ENCODE measurements at regions not wholly inside any gene's neighbourhood (a gene's known extent, or its start where the extent isn't known, plus 50 kb on each side); places are given as distances from the start of the nearest gene placed in this dataset.

DNA sequence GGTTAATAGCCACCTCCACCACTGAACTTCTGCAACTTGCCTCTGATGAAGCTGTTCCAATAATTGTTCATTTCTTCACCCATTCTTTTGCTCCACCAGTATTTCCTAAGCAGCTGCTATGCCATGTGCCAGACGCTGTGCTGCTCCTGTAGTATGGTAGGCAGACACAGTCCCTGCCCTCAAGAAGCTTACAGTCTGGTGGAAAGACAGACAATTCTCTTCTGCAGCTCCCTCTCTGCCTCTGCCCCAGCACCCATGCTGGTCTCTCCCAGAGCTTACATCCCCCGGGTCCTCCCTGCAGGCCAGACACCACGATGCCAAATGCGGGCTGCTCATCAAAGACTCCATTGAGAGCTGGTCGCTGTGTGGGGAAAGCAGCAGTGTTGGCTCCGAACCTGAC is 111.6 kb upstream of the ESRRB start:
- Histone ChIP-seq H3K27me3 (ENCODE audit: control insufficient read depth, low read length) (peaks cover 7% of the 10 kb centered on the region; the same call in 1 of the 2 replicates), H3K9me2 (replicated peaks; ENCODE audit: control insufficient read depth, low read length) (no peaks in the 10 kb centered on the region), H3K4me1 (ENCODE audit: control insufficient read depth, low read length) (no peaks in the 10 kb centered on the region), H3K27ac (ENCODE audit: low read depth, low read length) (no peak overlapping the region), H3K9me3 (ENCODE audit: control insufficient read depth, insufficient read depth, low read length) (no peaks in the 10 kb centered on the region), H3K79me2 (ENCODE audit: control insufficient read depth, low read length) (no peaks in the 10 kb centered on the region), H3K4me3 (ENCODE audit: low read length) (no peak overlapping the region), H3F3A (ENCODE audit: control insufficient read depth, insufficient read depth) (no peaks in the 10 kb centered on the region), H3K4me2 (ENCODE audit: low read length) (no peak overlapping the region), H3K36me3 (ENCODE audit: control insufficient read depth, low read length) (no peaks in the 10 kb centered on the region), H4K20me1 (ENCODE audit: control insufficient read depth, insufficient read depth, low read depth, low read length) (no peaks in the 10 kb centered on the region)
- TF ChIP-seq, protein P1, sequence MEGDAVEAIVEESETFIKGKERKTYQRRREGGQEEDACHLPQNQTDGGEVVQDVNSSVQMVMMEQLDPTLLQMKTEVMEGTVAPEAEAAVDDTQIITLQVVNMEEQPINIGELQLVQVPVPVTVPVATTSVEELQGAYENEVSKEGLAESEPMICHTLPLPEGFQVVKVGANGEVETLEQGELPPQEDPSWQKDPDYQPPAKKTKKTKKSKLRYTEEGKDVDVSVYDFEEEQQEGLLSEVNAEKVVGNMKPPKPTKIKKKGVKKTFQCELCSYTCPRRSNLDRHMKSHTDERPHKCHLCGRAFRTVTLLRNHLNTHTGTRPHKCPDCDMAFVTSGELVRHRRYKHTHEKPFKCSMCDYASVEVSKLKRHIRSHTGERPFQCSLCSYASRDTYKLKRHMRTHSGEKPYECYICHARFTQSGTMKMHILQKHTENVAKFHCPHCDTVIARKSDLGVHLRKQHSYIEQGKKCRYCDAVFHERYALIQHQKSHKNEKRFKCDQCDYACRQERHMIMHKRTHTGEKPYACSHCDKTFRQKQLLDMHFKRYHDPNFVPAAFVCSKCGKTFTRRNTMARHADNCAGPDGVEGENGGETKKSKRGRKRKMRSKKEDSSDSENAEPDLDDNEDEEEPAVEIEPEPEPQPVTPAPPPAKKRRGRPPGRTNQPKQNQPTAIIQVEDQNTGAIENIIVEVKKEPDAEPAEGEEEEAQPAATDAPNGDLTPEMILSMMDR (IDR thresholded peaks at IDR 0.05; ENCODE audit: low read depth, low read length, poor library complexity, severe bottlenecking) = no peak
- TF ChIP-seq EZH2phosphoT487 (IDR thresholded peaks at IDR 0.05; ENCODE audit: borderline replicate concordance, low read length) = no peak

DNA sequence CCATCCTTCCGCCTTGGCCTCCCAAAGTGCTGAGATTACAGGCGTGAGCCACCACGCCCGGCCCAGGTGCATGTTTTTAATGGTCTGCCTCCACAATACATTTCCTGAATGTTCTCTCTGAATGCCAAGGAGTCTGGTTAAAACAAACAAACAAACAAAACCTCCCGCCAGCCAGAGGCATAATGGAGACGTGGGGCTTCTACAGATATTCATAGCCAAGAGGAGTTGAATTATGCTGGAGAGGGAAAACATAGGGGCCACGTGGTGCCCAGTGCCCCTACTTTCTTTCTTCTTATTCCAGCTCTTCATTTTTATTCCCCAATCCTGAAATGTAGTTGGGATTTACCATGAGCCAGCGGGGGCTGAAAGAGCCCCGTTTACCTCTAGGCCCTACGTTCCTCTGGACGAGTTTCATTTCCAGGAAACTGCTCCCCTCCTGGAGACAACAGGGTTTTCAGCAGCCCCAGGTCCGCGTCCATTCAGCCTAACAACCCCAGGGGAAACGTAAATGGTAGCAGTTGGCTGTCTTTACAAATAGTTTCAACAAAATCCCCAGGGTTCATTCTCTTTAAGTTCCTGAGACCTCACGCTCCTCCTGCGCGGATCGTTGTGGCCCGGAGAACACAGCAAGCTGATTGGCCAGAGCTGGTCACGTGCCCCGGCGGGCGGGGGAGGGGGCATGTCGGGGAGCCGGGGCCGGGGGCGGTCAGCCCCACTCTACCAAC is 108.5 kb upstream of the ESRRB start:
- H3K9me3 ChIP-seq (ENCODE audit: control insufficient read depth, insufficient read depth, low read length) = no peaks in the 10 kb centered on the region

DNA sequence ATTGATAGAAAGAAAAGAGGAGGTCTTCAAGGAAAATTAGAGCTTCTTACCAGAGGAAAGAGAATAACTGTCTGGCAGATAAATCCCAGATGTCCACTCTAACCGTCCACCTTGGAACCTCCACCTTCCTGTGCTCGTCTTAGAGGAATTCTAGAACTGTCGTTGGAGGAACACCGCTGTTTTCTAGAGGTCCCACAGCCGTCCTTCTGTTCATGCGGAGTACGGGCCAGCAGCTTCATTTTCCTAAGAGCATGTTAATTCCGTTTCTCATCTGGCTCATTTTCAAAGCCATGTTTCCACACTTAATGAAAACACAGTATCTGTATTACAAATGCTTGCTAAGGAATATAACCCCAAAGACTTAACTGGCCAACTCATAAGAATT is 107.9 kb upstream of the ESRRB start:
- H3K4me3 ChIP-seq (ENCODE audit: low read length) = peak overlapping the region; percentile 40
- no peaks in the 10 kb centered on the region for H3F3A ChIP-seq (ENCODE audit: control insufficient read depth, insufficient read depth)
- no peaks in the 10 kb centered on the region for H4K20me1 ChIP-seq (ENCODE audit: control insufficient read depth, insufficient read depth, low read depth, low read length)
- H3K4me1 ChIP-seq (ENCODE audit: control insufficient read depth, low read length) = no peaks in the 10 kb centered on the region
- H3K9me3 ChIP-seq (ENCODE audit: control insufficient read depth, insufficient read depth, low read length) = no peaks in the 10 kb centered on the region
- H3K4me2 ChIP-seq (ENCODE audit: low read length) = peak overlapping the region; percentile 39
- no peaks in the 10 kb centered on the region for H3K36me3 ChIP-seq (ENCODE audit: control insufficient read depth, low read length)
- H3K27me3 ChIP-seq (ENCODE audit: control insufficient read depth, low read length) = peaks cover 7% of the 10 kb centered on the region; the same call in 1 of the 2 replicates
- H3K9me2 ChIP-seq (replicated peaks; ENCODE audit: control insufficient read depth, low read length) = no peaks in the 10 kb centered on the region
- TF ChIP-seq EZH2phosphoT487 (IDR thresholded peaks at IDR 0.05; ENCODE audit: borderline replicate concordance, low read length) = no peak
- TF ChIP-seq, protein P1 (IDR thresholded peaks at IDR 0.05; ENCODE audit: low read depth, low read length, poor library complexity, severe bottlenecking) = no peak
- H3K79me2 ChIP-seq (ENCODE audit: control insufficient read depth, low read length) = no peaks in the 10 kb centered on the region
- no peak overlapping the region for H3K27ac ChIP-seq (ENCODE audit: low read depth, low read length)

More for the DNA sequence above, 108.5 kb upstream of the ESRRB start:
- H4K20me1 ChIP-seq (ENCODE audit: control insufficient read depth, insufficient read depth, low read depth, low read length) = no peaks in the 10 kb centered on the region
- no peaks in the 10 kb centered on the region for H3K9me2 ChIP-seq (replicated peaks; ENCODE audit: control insufficient read depth, low read length)
- TF ChIP-seq EZH2phosphoT487 (IDR thresholded peaks at IDR 0.05; ENCODE audit: borderline replicate concordance, low read length) = no peak
- TF ChIP-seq, protein P1 (IDR thresholded peaks at IDR 0.05; ENCODE audit: low read depth, low read length, poor library complexity, severe bottlenecking) = no peak
- peaks cover 7% of the 10 kb centered on the region; the same call in 1 of the 2 replicates for H3K27me3 ChIP-seq (ENCODE audit: control insufficient read depth, low read length)
- peak overlapping the region; percentile 39 for H3K4me2 ChIP-seq (ENCODE audit: low read length)
- H3K4me1 ChIP-seq (ENCODE audit: control insufficient read depth, low read length) = no peaks in the 10 kb centered on the region
- H3K79me2 ChIP-seq (ENCODE audit: control insufficient read depth, low read length) = no peaks in the 10 kb centered on the region
- H3K27ac ChIP-seq (ENCODE audit: low read depth, low read length) = no peak overlapping the region
- no peaks in the 10 kb centered on the region for H3K36me3 ChIP-seq (ENCODE audit: control insufficient read depth, low read length)
- no peaks in the 10 kb centered on the region for H3F3A ChIP-seq (ENCODE audit: control insufficient read depth, insufficient read depth)
- peak overlapping the region; percentile 40 for H3K4me3 ChIP-seq (ENCODE audit: low read length)
